ENCODE measurements at regions not wholly inside any gene's neighbourhood (a gene's known extent, or its start where the extent isn't known, plus 50 kb on each side); places are given as distances from the start of the nearest gene placed in this dataset.

DNA sequence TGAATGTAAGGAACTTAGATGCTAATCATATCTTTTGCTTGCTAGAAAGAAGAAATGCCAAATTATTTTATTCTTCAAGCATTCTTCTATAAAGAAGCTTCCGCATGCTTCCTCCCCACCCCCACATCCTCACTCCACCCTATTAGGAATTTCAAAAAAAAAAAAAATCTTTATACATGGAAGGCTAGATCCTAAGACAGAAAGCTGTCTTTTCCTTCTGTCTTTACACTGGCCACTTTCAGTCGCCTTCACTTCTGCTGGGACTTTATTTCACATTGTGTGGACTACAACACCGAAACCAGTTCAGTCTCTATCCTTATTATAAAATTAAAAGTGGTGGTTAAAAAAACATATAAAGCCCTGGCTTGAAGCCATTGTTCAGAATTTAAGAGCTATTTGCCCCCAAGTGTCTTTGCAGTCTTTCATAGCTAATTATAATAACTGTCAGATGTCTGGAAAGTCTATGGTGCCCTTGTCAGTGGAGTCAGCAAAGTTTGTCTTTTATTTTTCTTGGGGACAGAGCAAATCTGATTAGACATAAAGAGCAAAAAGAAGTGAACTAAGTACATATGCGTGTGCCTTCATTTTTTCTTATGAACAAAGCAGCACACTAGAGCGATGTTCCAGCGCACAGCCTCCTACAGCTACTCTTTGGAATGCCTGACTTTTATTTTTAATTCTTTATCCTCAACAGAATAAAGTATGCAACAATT is 297.7 kb downstream of the PTPRC start:
- TF ChIP-seq POLR2A (IDR thresholded peaks at IDR 0.05) (no peak), CTCF (IDR thresholded peaks at IDR 0.05) (no peak)
